HG02981 (cell line): ENCODE measurements at regions not wholly inside any gene's neighbourhood (a gene's known extent, or its start where the extent isn't known, plus 50 kb on each side); places are given as distances from the start of the nearest gene placed in this dataset.
"Not testable (repeated sequence)": the region's sequence is repeated elsewhere in the genome, so short reads cannot be mapped to it uniquely, and the experiment has no call there.

ENCODE experiments used
- ATAC-seq: cut with Tn5 transposase; IDR thresholded peaks from one replicate; pipeline ENCODE4 v1.9.1; 2021; ENCODE audit warnings: mild to moderate bottlenecking, moderate library complexity; ENCODE audit not compliant: unreplicated experiment

GRCh38 chr13:53266757-53267156 lies 238.1 kb downstream of the OLFM4 start:
- no peak for ATAC-seq

- no peak for ATAC-seq
These were observed 241.0 kb downstream of the OLFM4 start for GRCh38 chr13:53269634-53270033.

GRCh38 chr13:53272873-53273272 lies 244.3 kb downstream of the OLFM4 start:
- no peak for ATAC-seq

DNA sequence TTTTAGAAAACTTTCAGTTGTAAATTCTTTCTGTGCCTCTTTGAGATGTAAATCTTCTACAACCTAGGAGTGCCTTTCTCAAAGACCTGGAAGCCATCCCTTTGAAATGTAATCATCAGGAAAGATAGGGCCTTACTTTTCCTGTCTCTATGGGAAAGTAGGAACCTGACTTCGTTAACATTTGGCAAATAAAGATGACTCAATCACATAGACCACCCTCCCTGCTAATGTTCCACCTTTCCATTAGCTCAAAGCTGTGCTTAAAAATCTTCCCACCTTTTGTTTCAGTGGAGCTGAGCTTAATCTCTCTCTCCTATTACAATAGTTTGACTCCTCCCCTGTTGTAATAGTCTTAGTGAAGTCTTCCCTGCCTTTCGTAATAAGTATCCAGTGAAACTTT lies 247.7 kb downstream of the OLFM4 start:
- ATAC-seq = no peak

DNA sequence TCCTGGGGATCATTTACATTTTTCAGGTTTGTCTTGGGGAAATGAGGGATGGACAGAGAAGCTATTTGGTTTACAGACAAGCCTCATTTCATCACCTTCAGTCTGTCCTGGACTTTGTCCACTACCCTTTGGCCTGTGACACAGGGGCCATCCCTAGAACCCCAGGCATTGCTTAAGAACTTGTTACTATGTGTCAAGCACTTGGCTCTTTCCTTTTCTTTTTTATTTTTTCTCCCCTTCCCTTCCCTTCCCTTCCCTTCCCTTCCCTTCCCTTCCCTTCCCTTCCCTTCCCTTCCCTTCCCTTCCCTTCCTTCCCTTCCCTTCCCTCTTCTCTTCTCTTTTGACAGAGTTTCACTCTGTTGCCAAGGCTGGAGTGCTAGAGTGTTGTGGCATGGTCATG lies 253.1 kb downstream of the OLFM4 start:
- no peak for ATAC-seq

GRCh38 chr13:53285896-53286430 lies 257.4 kb downstream of the OLFM4 start:
- no peak for ATAC-seq

DNA sequence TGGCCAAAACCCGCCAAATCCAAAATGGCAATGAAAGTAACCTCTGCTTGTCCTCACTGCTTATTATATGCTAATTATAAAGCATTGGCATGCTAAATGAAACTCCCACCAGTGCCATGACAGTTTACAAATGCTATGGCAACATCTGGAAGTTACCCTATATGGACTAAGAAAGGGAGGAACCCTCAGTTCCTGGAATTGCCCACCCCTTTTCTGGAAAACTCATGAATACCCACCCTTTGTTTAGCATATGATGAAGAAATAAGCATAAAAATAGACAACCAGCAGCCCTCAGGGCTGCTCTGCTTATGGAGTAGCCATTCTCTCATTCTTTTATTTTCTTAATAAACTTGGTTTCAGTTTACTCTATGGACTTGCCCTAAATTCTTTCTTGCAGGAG lies 269.8 kb downstream of the OLFM4 start:
- ATAC-seq = no peak

GRCh38 chr13:53301449-53301848 lies 272.8 kb downstream of the OLFM4 start:
- no peak for ATAC-seq

GRCh38 chr13:53305419-53305818 lies 276.8 kb downstream of the OLFM4 start:
- not testable (repeated sequence) for ATAC-seq

- ATAC-seq = no peak
These were observed 282.2 kb downstream of the OLFM4 start for GRCh38 chr13:53310786-53311185.

DNA sequence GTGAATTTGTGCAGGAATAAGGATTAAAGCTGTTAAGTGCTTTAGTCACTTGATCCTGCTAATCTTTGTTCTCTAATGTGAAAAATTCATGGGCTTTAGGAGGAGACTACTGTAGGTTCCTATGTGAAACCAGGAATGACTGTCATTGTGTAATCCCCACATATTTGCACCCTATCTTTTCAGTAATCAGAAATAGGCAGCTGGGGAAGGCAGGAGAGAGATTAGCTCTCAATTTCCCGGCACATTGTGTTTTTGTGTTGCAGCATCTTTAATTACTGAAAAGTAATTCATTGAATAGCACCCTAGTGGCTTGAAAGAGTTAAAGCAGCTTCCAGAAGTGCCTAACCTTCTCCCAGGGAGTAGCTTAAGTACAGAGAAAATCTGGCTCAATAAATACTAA lies 282.9 kb downstream of the OLFM4 start:
- no peak for ATAC-seq

- no peak for ATAC-seq
These were observed 292.7 kb downstream of the OLFM4 start for GRCh38 chr13:53321296-53321801.

DNA sequence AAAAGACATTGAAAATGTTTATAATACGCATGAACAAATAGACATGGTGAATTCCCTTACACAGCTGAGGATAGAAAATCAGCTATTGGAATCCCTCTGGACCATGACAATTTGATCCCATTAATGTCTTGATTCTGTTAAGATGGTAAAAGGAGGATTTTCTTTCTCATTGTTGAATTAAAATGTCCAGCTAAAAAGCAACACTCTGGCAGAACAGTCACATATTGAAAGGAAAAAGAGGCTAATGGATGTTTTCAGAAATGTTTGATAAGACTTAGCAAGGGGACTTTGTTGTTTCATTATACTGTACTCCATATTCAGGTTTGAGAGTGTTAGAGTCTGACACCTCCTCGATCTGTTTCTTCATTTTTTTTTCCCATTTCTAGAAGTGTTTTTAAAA lies 296.0 kb downstream of the OLFM4 start:
- no peak for ATAC-seq

- ATAC-seq = no peak
These were observed 298.1 kb downstream of the OLFM4 start for GRCh38 chr13:53326716-53327115.

GRCh38 chr13:53327680-53328315 lies 299.2 kb downstream of the OLFM4 start:
- no peak for ATAC-seq

GRCh38 chr13:53336441-53337160 lies 308.0 kb downstream of the OLFM4 start:
- ATAC-seq = no peak

DNA sequence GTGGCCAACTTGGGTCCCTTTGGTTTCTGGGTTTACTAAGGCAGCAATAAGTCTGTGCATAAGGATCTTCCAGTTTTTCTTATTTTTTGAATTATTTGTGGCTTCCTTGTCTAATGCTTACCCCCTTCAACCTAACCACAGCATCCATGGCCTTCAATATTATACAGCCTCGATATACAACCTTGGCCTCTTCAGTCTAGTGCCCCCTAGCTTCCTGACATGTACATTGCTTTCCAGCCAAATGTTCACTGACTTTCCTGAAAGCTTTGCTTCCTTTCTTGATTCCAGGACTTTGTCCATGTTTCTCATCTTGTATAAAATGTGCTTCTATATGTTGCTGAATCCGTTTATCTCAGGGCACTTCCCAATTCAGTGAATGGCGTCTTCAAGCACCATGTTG lies 310.1 kb downstream of the OLFM4 start:
- ATAC-seq = no peak

DNA sequence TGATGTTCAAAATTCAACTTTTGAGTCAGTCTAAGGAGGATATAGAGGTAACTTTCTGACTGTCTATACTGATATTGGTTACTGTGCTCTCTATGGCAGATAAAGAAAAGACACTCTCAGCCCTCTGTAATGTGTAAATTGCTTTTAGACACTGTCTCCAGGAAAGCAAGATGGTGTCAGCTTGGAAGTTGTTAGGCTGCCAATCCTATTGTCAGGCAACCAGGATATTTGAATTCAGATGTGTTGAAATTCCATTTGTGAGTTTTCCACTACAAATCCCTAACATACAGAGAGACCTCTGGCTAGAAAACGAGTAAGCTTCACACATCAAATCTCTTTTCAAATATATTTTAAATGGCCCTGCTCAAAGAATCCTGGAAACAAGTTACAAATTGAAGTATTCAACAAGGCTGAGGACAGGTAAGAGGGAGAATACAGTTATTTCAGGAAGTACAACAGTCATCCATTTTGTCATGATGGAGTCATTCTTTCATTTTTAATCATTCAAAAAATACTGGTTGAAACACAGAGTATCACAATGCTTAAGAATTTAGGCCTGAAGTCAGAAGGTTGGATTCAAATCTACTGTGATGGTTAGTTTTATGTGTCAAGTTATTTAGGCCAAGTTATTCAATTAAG lies 312.0 kb downstream of the OLFM4 start:
- no peak for ATAC-seq

DNA sequence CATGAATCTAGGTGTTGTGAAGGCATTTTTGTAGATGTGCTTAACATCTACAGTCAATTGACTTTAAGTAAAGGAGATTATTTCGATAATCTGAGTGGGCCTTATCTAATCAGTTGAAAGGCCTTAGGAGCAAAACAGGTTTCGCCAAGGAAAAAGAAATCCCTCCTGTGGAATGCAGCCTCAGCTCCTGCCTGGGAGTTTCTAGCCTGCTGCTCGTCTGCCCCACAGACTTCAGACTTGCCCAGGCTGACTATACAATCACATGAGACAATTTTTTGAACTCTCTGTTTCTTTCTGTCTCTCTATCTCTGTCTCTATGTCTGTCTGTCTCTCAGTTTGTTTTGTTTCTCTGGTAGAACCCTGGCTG lies 312.5 kb downstream of the OLFM4 start:
- ATAC-seq = no peak

GRCh38 chr13:53342623-53343360 lies 314.2 kb downstream of the OLFM4 start:
- ATAC-seq = no peak

DNA sequence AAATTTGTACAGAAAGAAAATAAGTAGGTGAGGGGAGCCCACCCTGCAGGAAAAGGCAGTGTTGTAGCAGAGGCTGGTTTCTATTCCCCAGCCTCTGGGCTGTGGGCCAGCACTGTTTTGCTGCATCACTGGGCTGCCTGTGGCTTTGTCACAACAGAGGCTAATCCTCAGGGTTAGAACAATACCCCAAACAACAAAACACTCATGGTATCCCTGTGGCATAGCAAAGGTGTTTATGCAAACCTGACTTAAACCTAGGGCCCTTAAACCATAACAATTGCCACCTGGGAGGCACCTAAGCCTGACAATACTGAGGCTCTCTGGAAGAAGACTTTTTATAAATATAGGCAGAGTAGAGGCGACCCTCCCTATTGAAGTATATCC lies 314.7 kb downstream of the OLFM4 start:
- ATAC-seq = no peak
